Lower leg skin (tissue), 4 donors: ENCODE measurements at regions not wholly inside any gene's neighbourhood (a gene's known extent, or its start where the extent isn't known, plus 50 kb on each side); places are given as distances from the start of the nearest gene placed in this dataset.
"Not testable (repeated sequence)": the region's sequence is repeated elsewhere in the genome, so short reads cannot be mapped to it uniquely, and the experiment has no call there.

Source experiments
- DNase-seq, 2 donors: peaks; one replicate each; pipeline ENCODE4 v3.0.0-alpha.2; 2019; ENCODE audit warnings: low spot score in 2 of 2
- H3K4me3 ChIP-seq: fragments of 200-600 bp; sonication (generic); 2 replicates; pipeline ENCODE4 v1.5.1; 2017; ENCODE audit warnings: mild to moderate bottlenecking, low read depth; ENCODE audit not compliant: poor library complexity, severe bottlenecking
- CTCF ChIP-seq, 3 donors: fragments of 450-650 bp; IDR thresholded peaks; one replicate each; pipeline ENCODE4 v1.5.1; 2016; ENCODE audit warnings: antibody characterized with exemption in 3 of 3, mild to moderate bottlenecking in 3 of 3, moderate library complexity in 2 of 3
- POLR2A ChIP-seq, 2 donors: fragments of 450-650 bp; IDR thresholded peaks; one replicate each; pipeline ENCODE4 v1.6.1; 2016 to 2017; ENCODE audit warnings: antibody characterized with exemption in 2 of 2, mild to moderate bottlenecking in 1 of 2, moderate library complexity in 1 of 2
- WGBS, 2 donors: methylation state at CpG; one replicate each; pipeline ENCODE4 v1.1.5; 2018; 5-methylcytosine and 5-hydroxymethylcytosine counted together
- intact Hi-C: fragments of 100-400 bp; cut with DNase I; formaldehyde crosslinking; loops from one replicate; pipeline ENCODE4 v1.15.0; 2023; ENCODE audit warnings: low total_unique reads

GRCh38 chr2:107132746-107133145, 246.8 kb upstream of the ST6GAL2 start:
- H3K4me3 ChIP-seq: no peak overlapping the region
- TF ChIP-seq CTCF (IDR thresholded peaks at IDR 0.05) (no peak), POLR2A (IDR thresholded peaks at IDR 0.05) (no peak)
- WGBS, 2 donors: 54 to 62% methylated on average over 4 of the region's 4 CpGs
- intact Hi-C loops: no loop called here
- no peak for DNase-seq

DNA sequence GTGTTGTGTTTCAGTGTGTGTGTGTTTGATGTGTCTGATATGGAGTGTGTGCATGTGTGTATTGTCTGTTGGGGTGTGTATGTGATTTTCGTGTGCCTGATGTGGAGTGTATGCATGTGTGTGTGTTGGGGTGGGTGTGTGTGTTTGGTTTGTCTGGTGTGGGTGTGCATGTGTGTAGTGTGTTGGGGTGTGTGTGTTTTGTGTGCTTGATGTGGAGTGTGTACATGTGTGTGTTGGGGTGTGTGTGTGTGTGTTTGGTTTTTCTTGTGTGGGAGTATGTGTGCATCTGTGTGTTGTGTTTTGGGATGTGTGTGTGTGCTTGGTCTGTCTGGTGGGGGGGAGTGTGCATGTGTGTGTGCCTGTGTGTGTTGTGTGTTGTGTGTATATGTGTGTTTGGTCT, 247.4 kb upstream of the ST6GAL2 start:
- WGBS, 2 donors: 70 to 88% methylated on average over 1 of the region's 1 CpG
- no peak overlapping the region for H3K4me3 ChIP-seq
- TF ChIP-seq POLR2A (IDR thresholded peaks at IDR 0.05) (no peak), CTCF (IDR thresholded peaks at IDR 0.05) (no peak)
- DNase-seq: no peak
- intact Hi-C loops: no loop called here

DNA sequence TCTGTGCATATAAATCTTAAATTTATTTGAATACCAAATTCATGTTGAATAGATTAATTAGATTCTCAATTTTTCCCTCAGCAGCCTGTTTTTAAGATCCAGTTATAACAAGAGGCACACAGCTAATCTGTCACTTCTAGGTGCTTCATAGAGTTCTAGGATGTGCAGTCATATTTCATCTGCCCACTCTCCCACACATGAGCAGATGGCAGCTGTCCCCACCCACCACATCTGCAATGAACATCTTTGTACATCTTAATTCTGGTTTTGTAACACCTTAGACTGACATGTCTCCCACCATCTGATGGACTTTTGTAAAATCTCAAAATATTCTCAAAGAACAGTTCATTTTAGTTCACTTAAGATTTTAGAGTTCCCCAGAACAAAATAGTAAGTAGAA, 250.8 kb upstream of the ST6GAL2 start:
- DNase-seq: no peak
- intact Hi-C loops: no loop called here
- TF ChIP-seq CTCF (IDR thresholded peaks at IDR 0.05) (no peak), POLR2A (IDR thresholded peaks at IDR 0.05) (no peak)
- no peak overlapping the region for H3K4me3 ChIP-seq

- no peak for TF ChIP-seq POLR2A (IDR thresholded peaks at IDR 0.05)
- no peak for TF ChIP-seq CTCF (IDR thresholded peaks at IDR 0.05)
- intact Hi-C loops: no loop called here
- WGBS, 2 donors: 74 to 85% methylated on average over 2 of the region's 2 CpGs
- H3K4me3 ChIP-seq: no peak overlapping the region
- DNase-seq: no peak
These were observed 251.7 kb upstream of the ST6GAL2 start for GRCh38 chr2:107137706-107138105.

DNA sequence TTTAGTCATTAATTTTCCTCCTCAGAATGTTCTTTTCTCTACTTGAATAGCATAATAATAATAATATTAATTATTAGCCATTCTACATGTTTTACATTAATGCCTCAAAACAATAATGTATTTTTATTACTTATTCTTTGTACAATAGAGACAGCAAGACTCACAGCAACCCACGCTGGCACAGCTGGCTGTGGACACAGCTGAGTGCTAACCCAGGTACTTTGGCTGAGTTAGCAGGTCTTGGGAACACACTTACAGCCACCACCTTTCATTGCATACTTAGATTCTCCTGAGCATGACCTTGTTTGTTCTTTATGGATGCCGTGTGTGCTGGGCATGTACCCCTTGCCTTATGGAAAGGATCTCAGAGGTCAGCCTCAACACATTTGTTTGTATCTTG, 260.2 kb upstream of the ST6GAL2 start:
- TF ChIP-seq CTCF (IDR thresholded peaks at IDR 0.05) (no peak), POLR2A (IDR thresholded peaks at IDR 0.05) (no peak)
- WGBS, 2 donors: 91 to 94% methylated on average over 2 of the region's 2 CpGs
- intact Hi-C loops: no loop called here
- DNase-seq: no peak
- H3K4me3 ChIP-seq: no peak overlapping the region

GRCh38 chr2:107146645-107147044, 260.7 kb upstream of the ST6GAL2 start:
- intact Hi-C loops, H3K4me3 ChIP-seq, DNase-seq: not testable (repeated sequence)
- WGBS, 2 donors: 91 to 93% methylated on average over 5 of the region's 5 CpGs
